GM18502 (cell line): ENCODE measurements at regions not wholly inside any gene's neighbourhood (a gene's known extent, or its start where the extent isn't known, plus 50 kb on each side); places are given as distances from the start of the nearest gene placed in this dataset.

Experiments
- ATAC-seq: cut with Tn5 transposase; IDR thresholded peaks from one replicate; pipeline ENCODE4 v1.9.1; 2021; ENCODE audit warnings: mild to moderate bottlenecking; ENCODE audit not compliant: unreplicated experiment, poor library complexity

- ATAC-seq: no peak
Observed at GRCh38 chr6:104356197-104356596, 503.5 kb downstream of the HACE1 start.

- ATAC-seq: no peak
Observed at GRCh38 chr6:104349191-104349590, 510.5 kb downstream of the HACE1 start.

- no peak for ATAC-seq
Observed at GRCh38 chr6:104344223-104344622, 515.5 kb downstream of the HACE1 start.

GRCh38 chr6:104332364-104332763 lies 527.4 kb downstream of the HACE1 start:
- ATAC-seq: no peak

- ATAC-seq: peak; percentile 77
Observed at GRCh38 chr6:104326173-104327001, 533.3 kb downstream of the HACE1 start.

- ATAC-seq: peak; percentile 35
Observed at GRCh38 chr6:104325341-104326172, 534.2 kb downstream of the HACE1 start.

- ATAC-seq: no peak
Observed at GRCh38 chr6:104324301-104324700, 535.4 kb downstream of the HACE1 start.

GRCh38 chr6:104322841-104323240 lies 536.9 kb downstream of the HACE1 start:
- no peak for ATAC-seq

GRCh38 chr6:104321301-104321700 lies 538.4 kb downstream of the HACE1 start:
- no peak for ATAC-seq

- ATAC-seq: no peak
Observed at GRCh38 chr6:104320896-104321295, 538.8 kb downstream of the HACE1 start.

GRCh38 chr6:104312851-104313250 lies 546.9 kb downstream of the HACE1 start:
- no peak for ATAC-seq

GRCh38 chr6:104306211-104306610 lies 553.5 kb downstream of the HACE1 start:
- no peak for ATAC-seq

GRCh38 chr6:104305206-104305605 lies 554.5 kb downstream of the HACE1 start:
- ATAC-seq: no peak

GRCh38 chr6:104301951-104302350 lies 557.8 kb downstream of the HACE1 start:
- no peak for ATAC-seq

- no peak for ATAC-seq
Observed at GRCh38 chr6:104286641-104287040, 573.1 kb downstream of the HACE1 start.

- ATAC-seq: no peak
Observed at GRCh38 chr6:104284872-104285271, 574.8 kb downstream of the HACE1 start.

GRCh38 chr6:104282581-104282980 lies 577.1 kb downstream of the HACE1 start:
- no peak for ATAC-seq

- ATAC-seq: no peak
Observed at GRCh38 chr6:104281370-104281769, 578.3 kb downstream of the HACE1 start.

- ATAC-seq: no peak
Observed at GRCh38 chr6:104268389-104268788, 591.3 kb downstream of the HACE1 start.

- no peak for ATAC-seq
Observed at GRCh38 chr6:104266922-104267321, 592.8 kb downstream of the HACE1 start.

- ATAC-seq: no peak
Observed at GRCh38 chr6:104256646-104257045, 603.1 kb downstream of the HACE1 start.
